ENCODE measurements at regions not wholly inside any gene's neighbourhood (a gene's known extent, or its start where the extent isn't known, plus 50 kb on each side); places are given as distances from the start of the nearest gene placed in this dataset.

GRCh38 chr2:236317938-236318396 lies 53.8 kb upstream of the ASB18 start:
- DNase-seq (ENCODE audit: low read depth): no peak

GRCh38 chr2:236318401-236318800 lies 54.2 kb upstream of the ASB18 start:
- DNase-seq (ENCODE audit: low read depth): no peak

- no peak for DNase-seq (ENCODE audit: low read depth)
These were observed 54.8 kb upstream of the ASB18 start for GRCh38 chr2:236319036-236319435.

- no peak for DNase-seq (ENCODE audit: low read depth)
These were observed 57.2 kb upstream of the ASB18 start for GRCh38 chr2:236321415-236321814.

- no peak for DNase-seq (ENCODE audit: low read depth)
These were observed 69.4 kb upstream of the ASB18 start for GRCh38 chr2:236333417-236334121.

- DNase-seq (ENCODE audit: low read depth): no peak
These were observed 70.1 kb upstream of the ASB18 start for GRCh38 chr2:236334122-236334876.

- no peak for DNase-seq (ENCODE audit: low read depth)
These were observed 71.7 kb upstream of the ASB18 start for GRCh38 chr2:236335696-236336574.

GRCh38 chr2:236336575-236337464 lies 72.6 kb upstream of the ASB18 start:
- no peak for DNase-seq (ENCODE audit: low read depth)

- DNase-seq (ENCODE audit: low read depth): no peak
These were observed 73.5 kb upstream of the ASB18 start for GRCh38 chr2:236337465-236338325.

GRCh38 chr2:236338495-236339184 lies 74.4 kb upstream of the ASB18 start:
- no peak for DNase-seq (ENCODE audit: low read depth)

GRCh38 chr2:236340251-236340650 lies 76.0 kb upstream of the ASB18 start:
- DNase-seq (ENCODE audit: low read depth): no peak

- no peak for DNase-seq (ENCODE audit: low read depth)
These were observed 76.9 kb upstream of the ASB18 start for GRCh38 chr2:236341067-236341466.

- DNase-seq (ENCODE audit: low read depth): no peak
These were observed 77.5 kb upstream of the ASB18 start for GRCh38 chr2:236341721-236342120.

GRCh38 chr2:236342507-236342906 lies 78.3 kb upstream of the ASB18 start:
- no peak for DNase-seq (ENCODE audit: low read depth)

GRCh38 chr2:236342951-236343350 lies 78.7 kb upstream of the ASB18 start:
- DNase-seq (ENCODE audit: low read depth): no peak

- peak; percentile 70 for DNase-seq (ENCODE audit: low read depth)
These were observed 79.4 kb upstream of the ASB18 start for GRCh38 chr2:236343400-236344161.

- no peak for DNase-seq (ENCODE audit: low read depth)
These were observed 80.2 kb upstream of the ASB18 start for GRCh38 chr2:236344446-236344845.

GRCh38 chr2:236345081-236345714 lies 81.0 kb upstream of the ASB18 start:
- DNase-seq (ENCODE audit: low read depth): no peak

GRCh38 chr2:236346366-236346765 lies 82.2 kb upstream of the ASB18 start:
- DNase-seq (ENCODE audit: low read depth): no peak

All from fibroblast of gingiva (primary cell).